HG02610 (cell line): ENCODE measurements at regions not wholly inside any gene's neighbourhood (a gene's known extent, or its start where the extent isn't known, plus 50 kb on each side); places are given as distances from the start of the nearest gene placed in this dataset.
A peak's percentile ranks its signal among the peaks of the same experiment; 100 is the strongest.
"Not testable (repeated sequence)": the region's sequence is repeated elsewhere in the genome, so short reads cannot be mapped to it uniquely, and the experiment has no call there.

Experiments
- ATAC-seq: cut with Tn5 transposase; IDR thresholded peaks from one replicate; pipeline ENCODE4 v1.9.1; 2021; ENCODE audit warnings: mild to moderate bottlenecking, moderate library complexity; ENCODE audit not compliant: unreplicated experiment

DNA sequence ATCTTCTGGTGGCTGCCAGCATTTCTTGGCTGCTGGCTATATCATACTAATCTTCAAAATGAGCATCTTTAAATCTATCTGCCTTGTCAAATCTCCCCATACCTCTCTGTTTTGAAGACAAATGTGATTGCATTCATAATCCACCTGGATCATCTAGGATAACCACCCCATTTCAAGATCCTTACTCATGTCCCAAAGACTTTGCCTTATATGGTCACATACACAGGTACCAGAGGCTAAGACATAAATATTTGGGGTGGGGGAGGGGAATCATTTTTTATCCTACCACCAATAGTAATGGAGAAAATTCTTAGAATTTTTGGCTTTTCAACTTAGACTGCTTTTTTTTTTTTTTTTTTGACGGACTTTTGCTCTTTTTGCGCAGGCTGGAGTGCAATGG lies 970.8 kb downstream of the PLOD2 start:
- no peak for ATAC-seq

GRCh38 chr3:145190761-145191160 lies 970.2 kb downstream of the PLOD2 start:
- ATAC-seq, result no peak

DNA sequence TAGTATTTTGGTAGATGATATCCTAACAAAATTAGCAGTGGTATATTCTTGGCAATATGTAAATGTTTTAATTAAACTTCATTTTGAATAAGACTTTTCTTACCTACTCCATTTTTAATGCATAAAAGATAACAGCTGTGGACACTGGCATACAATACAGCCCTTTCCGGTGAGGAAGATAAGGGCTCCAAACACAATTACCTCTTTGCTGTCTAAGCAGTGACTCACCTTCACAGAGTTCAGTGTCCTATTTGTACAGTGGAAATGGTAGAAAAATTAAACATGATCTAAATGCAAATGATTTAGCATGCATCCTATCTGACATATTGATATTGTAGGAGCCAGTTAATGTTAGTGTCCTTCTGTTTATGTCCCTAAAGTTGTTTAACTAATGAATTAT lies 969.4 kb downstream of the PLOD2 start:
- ATAC-seq, result no peak

DNA sequence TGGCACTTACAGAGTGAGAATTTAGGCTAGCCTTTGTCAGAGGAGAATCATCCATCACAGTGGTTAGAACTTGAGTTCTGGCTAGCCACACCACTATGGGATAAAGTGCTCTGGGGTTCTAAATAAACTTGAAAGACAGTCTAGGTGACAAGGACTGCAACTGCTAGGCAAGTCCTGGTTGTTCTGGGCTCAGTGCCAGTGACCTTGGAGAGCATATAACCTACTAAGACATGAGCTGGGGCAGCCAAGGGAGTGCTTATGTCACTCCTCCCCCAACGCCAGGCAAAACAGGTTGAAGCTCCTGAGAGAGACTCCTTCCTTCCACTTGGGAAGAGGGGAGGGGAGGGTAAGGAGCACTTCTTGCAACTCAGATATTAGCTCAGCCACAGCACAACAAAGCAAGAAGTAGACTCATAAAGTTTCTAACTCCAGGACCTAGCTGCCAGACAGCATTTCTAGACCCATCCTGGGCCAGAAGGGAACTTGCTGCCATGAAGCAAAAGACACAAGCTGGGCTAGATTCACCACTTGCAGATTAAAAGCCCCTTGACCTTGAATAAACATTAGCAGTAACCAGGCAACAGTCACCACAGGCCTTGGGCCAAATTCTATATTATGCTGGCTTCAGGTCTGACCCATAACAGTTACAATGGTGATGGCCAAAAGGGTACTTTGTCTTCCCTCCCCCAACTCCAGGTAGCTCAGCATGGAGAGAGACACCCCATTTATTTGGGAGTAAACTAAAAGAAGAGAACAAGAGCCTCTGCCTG lies 963.7 kb downstream of the PLOD2 start:
- no peak for ATAC-seq

DNA sequence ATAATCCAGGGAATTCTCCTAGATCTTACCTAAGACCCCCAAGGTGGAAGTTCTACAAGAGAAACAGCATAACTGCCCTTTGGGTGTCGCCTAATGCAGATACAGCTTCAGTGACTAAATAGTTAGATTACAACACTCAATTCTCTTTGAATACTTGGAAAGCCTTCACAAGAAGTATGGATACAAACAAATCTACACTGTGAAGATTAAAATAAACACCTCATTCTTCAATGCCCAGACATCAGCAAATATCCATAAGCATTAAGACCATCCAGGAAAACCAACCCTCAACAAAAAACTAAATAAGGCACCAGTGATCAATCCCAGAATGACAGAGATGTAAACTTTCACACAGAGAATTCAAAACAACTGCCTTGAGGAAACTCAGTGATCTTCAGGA lies 963.2 kb downstream of the PLOD2 start:
- no peak for ATAC-seq

DNA sequence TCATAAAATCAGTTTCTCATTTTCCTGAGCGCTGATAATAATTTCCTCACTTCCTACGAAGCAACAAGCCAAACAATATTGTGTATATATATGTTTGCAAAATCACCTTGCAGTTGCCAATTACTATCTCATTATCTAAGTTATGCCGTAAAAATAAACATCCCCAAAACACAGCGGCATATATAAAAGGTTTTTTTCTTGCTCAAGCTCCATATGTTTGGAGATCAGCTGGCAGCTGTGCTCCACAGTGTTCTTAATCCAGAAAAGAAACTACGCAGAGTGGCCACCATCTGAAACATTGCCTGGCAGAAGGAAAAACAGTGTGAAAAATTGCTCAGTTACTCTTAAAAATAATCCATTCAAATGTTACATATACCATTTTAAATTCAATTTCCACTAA lies 951.4 kb downstream of the PLOD2 start:
- no peak for ATAC-seq

GRCh38 chr3:145219355-145220235 lies 941.4 kb downstream of the PLOD2 start:
- no peak for ATAC-seq

DNA sequence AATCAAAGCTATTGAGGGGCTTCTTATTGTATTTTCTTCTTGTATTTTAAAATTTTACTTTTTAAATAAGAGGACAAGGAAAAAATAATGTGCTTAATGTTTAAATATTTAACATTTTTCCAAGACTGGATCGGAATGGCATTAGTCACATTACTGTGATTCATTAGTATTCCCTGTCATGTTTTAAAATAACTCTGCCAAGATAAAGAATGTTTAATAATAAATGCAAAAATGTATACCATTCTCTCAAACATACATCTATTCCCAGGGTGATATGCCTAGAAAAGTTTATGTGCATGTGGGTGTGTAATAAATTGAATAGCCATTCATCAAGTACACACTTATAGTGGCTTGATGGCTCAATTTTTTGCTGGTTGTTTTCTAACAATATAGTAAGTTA lies 936.1 kb downstream of the PLOD2 start:
- ATAC-seq, result no peak

DNA sequence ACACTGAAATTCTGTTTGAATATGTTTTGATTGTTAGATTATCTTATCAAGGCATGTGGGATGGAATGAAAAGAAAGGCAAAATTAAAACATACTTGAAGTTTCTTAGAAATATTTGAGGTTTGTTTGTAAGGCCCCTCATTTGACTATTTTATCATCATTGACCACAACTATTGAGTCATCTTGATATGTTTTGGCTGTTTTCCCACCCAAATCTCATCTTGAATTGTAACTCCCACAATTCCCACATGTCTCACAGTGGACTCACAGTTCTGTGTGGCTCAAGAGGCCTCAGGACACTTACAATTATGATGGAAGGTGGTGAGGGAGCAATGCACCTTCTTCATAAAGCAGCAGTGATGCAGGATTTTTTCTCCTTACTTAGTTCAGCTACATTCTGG lies 917.1 kb downstream of the PLOD2 start:
- no peak for ATAC-seq

DNA sequence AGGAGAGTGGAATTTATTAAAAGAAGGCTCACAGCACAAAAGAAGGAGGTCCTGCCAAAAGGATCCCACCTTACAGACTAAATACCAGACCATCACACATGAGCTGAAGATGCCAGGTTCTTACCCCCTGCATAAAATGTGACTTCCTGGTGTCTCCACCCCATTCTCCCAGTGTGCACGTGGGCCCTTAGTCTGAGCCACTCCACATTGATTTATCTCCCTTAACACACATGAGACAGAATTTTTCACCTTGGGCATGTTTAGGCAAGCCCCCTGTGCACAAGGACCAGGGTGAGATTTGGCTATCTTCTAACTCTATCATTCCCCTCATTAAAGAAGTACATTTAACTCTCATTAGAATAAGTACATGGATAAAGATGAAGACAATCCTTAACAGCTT lies 916.7 kb downstream of the PLOD2 start:
- no peak for ATAC-seq

GRCh38 chr3:145246291-145246690 lies 914.7 kb downstream of the PLOD2 start:
- ATAC-seq, result no peak

DNA sequence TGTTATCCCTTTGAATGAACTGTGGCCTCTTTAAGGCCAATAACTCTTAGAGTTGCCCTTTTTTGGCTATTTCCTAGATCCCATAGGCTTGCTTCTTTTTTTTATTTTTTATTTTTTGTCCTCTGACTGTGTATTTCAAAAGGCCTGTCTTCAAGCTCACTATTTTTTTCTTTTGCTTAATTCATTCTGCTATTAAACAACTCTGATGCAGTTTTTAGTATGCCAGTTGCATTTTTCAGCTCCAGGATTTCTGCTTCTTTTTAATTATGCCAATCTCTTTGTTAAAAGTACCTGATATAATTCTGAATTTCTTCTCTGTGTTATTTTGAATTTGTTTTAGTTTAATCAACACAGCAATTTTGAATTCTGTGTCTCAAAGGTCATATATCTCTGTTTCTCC lies 912.1 kb downstream of the PLOD2 start:
- no peak for ATAC-seq

DNA sequence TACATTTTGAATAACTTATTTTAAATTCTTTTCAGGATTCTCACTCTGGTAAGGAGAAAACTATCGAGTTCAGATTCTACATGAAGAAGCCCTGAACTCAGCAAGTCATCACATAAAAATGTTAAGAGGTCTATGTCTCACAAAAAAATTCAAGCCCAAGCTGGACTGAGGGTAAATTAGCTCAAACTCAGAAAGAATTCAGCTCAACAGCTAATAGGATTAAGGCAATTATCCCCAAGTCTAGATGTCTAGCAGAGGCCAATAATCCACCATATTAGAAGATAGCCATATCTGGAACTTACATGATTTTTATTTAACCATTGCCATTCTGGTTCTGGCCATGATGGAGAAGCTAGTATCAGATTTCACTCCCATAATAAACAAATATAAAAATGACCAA lies 909.7 kb downstream of the PLOD2 start:
- ATAC-seq, result no peak

- not testable (repeated sequence) for ATAC-seq
Observed at GRCh38 chr3:145257967-145258366, 903.0 kb downstream of the PLOD2 start.

DNA sequence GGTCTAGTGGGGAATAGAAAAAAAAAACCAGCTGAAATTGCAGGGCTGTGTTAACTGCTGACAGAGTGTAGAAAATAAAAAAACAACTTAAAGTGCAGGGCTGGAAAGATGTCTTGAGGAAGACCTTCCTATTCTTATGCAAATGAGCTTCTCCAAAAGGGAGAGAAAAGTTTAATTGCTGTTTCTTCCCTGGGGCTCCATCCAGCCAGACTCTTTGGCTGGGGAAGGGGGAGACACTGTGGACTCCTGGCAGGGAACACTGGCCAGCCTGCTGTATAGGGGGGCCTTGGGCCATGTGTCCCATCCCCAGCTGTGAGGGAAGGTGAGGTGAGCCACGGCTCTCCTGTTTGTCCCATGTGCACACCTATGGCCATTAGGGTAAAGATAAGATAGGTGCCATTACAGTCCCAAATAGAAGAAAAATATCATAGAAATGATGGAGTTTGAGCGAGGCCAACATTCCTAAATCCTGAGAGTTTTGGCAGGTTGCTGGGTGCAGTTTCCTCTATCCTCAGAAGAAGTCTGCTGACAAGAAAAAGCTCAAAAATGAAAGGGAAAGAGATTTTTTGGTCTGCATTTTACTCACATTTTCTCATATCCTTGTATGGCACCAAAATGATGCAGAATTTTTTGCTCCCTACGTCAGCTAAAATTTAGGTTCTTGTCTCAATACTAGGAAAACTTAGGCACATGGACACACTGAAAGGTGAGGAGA lies 901.7 kb downstream of the PLOD2 start:
- ATAC-seq, result no peak

GRCh38 chr3:145263458-145263857 lies 897.5 kb downstream of the PLOD2 start:
- not testable (repeated sequence) for ATAC-seq

- no peak for ATAC-seq
Observed at GRCh38 chr3:145266368-145266767, 894.6 kb downstream of the PLOD2 start.

GRCh38 chr3:145269106-145269505 lies 891.9 kb downstream of the PLOD2 start:
- ATAC-seq, result no peak

- ATAC-seq, result no peak
Observed at GRCh38 chr3:145272684-145273083, 888.3 kb downstream of the PLOD2 start.

- ATAC-seq, result no peak
Observed at GRCh38 chr3:145282505-145282904, 878.5 kb downstream of the PLOD2 start.

DNA sequence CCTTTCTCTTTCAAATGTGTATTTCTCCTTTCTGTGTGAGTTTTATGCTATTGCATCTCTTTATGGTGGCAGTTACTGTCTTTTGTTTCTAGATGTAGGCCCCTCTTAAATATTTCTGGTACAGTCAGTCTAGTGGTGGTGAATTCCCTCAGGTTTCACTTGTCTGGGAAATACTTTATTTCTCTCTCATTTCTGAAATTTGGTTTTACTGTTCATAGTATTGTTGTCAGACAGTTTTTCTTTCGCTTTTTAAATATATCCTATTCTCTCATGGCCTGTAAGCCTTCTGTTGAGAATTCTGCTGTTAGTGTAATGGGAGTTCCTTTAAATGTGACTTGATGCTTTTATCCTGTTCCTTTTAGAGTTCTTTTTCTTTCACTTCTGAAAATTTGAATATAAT lies 874.0 kb downstream of the PLOD2 start:
- ATAC-seq, result peak; percentile 87

- ATAC-seq, result no peak
Observed at GRCh38 chr3:145290010-145290409, 871.0 kb downstream of the PLOD2 start.
